CD4-positive, alpha-beta T cell treated with Interleukin-1 beta for 1 hour (primary cell): ENCODE measurements at regions not wholly inside any gene's neighbourhood (a gene's known extent, or its start where the extent isn't known, plus 50 kb on each side); places are given as distances from the start of the nearest gene placed in this dataset.

Experiments used
- DNase-seq, 2 donors: peaks; one replicate each; pipeline ENCODE4 v3.0.0-alpha.2; 2020 to 2022

- no peak for DNase-seq
Observed at GRCh38 chr6:40740518-40740917, 153.4 kb upstream of the LRFN2 start.

DNA sequence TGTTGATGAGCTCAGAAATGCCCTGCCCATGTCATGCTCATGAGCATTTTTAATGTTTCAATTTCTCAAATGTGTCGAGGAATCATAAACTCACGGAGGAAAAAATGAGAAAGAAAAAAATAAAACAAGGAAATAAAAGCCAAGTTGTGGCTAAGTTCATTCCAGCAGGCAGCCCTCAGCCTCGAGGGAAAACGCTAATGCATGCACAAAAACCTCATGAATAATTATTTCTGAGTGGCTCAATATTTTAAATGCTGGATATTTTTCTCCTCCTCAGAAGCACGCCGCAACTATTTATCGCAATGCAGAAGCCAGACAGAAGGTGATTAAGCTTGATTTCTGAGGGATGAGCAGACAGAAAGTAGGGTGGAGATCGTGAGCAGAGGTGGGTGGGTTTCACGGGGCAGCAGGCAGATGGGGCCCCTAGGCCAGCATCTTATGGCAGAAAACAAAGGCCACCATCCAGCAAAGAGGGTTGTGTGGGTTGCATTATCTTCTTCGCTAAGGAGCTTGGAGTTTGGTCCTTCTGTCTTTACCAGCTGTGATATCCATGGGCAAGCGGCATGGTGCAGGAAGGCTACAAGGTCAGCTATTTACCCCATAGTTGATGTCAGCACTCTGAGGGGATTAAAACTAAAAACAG is 151.5 kb upstream of the LRFN2 start:
- DNase-seq: no peak

DNA sequence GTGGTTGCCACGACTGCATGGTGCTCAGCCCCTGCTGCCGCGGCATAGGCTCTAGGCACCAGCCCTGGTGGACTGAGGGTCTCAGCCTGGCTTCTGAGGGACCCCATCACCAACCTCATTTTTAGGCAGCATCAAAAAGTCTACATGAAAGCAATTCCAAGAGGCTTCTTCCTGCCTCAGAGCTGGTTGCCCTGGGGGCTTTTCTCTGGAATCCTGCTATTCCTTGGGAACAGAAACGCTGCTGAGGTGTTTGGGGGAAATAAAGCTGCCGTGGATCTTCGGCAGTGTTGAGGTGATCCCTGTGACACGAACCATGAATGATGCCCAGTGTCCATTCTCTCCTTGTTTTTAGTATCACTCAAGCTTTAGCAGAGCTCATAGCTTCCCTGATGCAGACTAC is 148.4 kb upstream of the LRFN2 start:
- DNase-seq: no peak

DNA sequence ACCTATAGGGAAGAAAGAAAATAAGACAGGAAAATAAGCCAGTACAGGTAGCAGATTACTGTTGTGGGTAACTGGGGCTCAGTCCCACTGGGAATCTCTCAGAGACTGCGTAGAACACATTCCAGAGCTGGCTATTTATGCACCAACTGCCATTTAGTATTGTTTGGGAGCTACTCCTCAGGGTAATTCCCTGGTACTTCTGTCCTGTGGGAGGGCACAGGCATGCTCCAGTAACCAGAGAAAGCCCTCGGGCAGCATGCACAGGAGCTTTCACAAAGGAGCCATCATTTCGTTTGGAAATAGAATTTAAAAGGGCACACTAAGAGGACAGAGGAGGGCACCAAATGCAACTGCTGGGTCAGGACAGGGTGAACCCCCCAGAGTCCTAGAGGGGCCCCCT is 148.0 kb upstream of the LRFN2 start:
- no peak for DNase-seq

DNA sequence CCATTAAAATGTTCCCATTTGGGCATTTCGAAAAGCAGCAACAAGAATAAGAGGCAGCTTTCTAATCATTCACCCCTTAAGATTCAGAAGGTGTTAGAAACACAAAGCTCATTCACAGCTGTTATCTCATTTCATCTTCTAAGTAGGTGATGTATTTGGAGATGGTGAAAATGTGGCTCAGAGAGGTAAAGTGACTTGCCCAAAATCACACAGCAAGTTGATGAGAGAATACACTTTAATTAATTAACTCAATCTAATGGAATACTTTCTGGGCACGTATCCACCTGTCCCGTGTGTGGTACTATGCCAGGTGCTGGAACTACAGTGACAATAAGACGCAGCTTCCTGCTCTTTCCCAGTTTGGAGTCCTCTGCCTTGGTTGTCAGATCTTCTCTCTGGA is 147.4 kb upstream of the LRFN2 start:
- no peak for DNase-seq

GRCh38 chr6:40733770-40734396 is 146.7 kb upstream of the LRFN2 start:
- no peak for DNase-seq

DNA sequence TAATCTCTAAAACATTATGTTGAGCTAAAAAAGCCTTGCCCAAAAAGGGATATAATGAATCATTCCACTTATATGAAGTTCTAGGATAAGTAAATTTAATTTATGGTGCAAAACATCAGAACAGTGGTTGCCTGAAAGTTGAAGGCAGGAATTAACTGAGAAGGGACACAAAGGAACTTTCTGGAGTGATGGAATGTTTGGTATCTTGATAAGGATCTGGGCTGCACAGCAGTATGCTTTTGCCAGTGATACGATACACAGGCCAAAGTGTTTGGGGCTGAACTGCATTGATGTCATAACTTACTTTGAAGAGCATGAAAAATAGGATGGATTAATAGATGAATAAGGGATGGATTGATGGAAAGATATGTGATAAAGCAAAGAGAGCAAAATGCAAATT is 146.1 kb upstream of the LRFN2 start:
- no peak for DNase-seq

- no peak for DNase-seq
Observed at GRCh38 chr6:40732878-40733277, 145.7 kb upstream of the LRFN2 start.

GRCh38 chr6:40728643-40729042 is 141.5 kb upstream of the LRFN2 start:
- no peak for DNase-seq

GRCh38 chr6:40727271-40727670 is 140.1 kb upstream of the LRFN2 start:
- no peak for DNase-seq

DNA sequence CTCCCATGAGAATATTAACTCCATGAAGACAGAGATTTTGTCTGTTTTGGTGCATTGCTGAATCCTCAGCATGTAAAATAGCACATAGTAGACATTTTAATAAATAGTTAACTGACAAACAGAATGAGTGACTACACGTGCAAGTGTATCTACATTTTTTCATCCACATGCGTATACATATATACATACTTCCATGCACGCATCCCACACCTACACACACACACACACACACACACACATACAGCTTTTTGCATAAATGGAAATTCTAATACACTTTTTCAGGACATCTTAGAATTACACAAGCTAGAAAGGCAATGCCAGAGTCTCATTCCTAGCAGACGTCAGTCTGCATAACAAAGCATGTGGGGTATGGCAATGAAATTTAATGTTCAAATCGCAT is 139.7 kb upstream of the LRFN2 start:
- DNase-seq: no peak

DNA sequence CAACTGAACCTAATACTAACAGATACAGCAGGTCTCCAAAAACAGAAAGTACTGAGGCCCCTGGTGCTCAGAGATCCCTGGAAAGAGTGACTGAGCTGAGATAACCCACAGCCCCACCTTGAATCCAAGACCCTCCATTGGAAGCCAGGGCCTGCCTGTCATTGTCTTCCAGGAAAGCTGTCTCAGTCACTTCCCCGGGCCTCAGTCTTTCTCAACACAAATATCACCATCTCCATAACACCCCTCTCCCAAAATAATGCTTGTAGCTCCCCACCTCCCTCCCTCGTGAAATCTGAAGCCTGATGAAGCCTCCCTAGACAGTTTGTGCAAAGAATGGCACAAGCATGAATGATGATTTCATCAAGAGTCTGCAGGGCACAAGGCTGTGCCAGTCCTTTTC is 138.2 kb upstream of the LRFN2 start:
- DNase-seq: no peak

DNA sequence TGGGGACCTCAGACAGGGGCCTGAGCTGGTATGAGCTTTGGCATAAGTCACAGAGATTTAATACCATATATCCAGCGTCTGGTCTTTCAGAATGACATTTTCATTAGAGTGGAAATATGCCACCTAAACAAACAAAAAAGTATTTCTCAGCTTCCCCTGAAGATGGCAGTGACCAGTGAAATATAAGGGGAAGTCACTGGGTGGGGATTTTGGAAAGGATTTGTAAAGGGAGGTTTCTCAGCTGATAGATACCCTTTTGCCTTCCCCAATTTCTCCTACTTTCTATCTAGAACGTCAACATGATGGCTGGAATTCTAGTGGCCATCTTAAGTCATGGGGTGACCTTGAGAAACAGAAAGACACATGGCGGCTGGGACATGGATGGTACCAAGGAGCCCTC is 137.7 kb upstream of the LRFN2 start:
- DNase-seq: no peak

DNA sequence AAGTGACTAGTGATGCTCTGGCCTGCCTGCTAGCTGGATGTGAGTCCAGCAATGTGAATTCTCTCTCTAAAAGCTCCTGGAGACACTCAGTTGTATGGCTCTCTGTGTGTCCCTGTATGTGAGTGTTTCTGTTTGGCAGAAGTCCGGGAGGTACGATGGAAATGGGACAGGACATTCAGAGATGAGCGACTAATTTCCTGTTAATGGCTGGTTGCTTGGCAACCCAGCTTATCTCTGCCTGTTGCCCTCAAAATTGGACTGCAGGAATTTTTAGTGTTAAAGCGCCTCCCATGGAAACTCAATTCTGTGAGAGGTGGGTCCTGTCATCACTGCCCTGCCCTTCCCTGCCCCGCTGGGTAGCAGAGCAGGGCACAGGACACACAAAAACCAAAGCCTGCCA is 136.8 kb upstream of the LRFN2 start:
- no peak for DNase-seq

- no peak for DNase-seq
Observed at GRCh38 chr6:40722553-40723258, 135.5 kb upstream of the LRFN2 start.

GRCh38 chr6:40722091-40722490 is 134.9 kb upstream of the LRFN2 start:
- no peak for DNase-seq

- no peak for DNase-seq
Observed at GRCh38 chr6:40721271-40721952, 134.2 kb upstream of the LRFN2 start.

DNA sequence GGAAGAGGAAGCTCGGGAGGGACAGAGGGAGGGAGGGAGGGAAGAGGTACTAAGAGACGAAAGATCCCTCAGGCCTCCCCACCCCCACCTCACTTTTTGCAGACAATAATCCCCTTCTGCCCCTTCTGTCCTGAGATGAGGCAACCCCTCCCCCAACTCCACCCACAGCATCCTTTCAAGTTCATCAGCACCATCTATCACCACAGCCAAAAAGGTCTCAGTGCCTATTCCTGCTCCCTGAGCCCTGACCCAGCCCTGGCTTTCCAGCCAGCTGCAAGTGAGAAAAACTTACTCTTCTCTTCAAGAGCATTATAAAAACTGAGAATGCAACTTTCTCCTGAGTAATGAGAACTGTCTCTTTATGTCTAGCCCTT is 133.2 kb upstream of the LRFN2 start:
- DNase-seq: no peak

GRCh38 chr6:40719671-40720374 is 132.7 kb upstream of the LRFN2 start:
- no peak for DNase-seq

- DNase-seq: no peak
Observed at GRCh38 chr6:40718401-40718800, 131.2 kb upstream of the LRFN2 start.

- no peak for DNase-seq
Observed at GRCh38 chr6:40717411-40718057, 130.4 kb upstream of the LRFN2 start.

GRCh38 chr6:40715570-40716403 is 128.6 kb upstream of the LRFN2 start:
- DNase-seq: no peak
